ENCODE measurements at regions not wholly inside any gene's neighbourhood (a gene's known extent, or its start where the extent isn't known, plus 50 kb on each side); places are given as distances from the start of the nearest gene placed in this dataset.

- TF ChIP-seq POLR2A (IDR thresholded peaks at IDR 0.05), result no peak
- no peak for TF ChIP-seq CTCF (IDR thresholded peaks at IDR 0.05)
Measured at GRCh38 chr9:107198718-107199117, 84.4 kb upstream of the RAD23B start.

Measured in thyroid gland (tissue), 4 donors.